LoVo (cell line): ENCODE measurements at regions not wholly inside any gene's neighbourhood (a gene's known extent, or its start where the extent isn't known, plus 50 kb on each side); places are given as distances from the start of the nearest gene placed in this dataset.

Experiments used
- DNase-seq: peaks from one replicate; pipeline ENCODE4 v3.0.0-alpha.2; 2016; ENCODE audit warnings: low spot score

DNA sequence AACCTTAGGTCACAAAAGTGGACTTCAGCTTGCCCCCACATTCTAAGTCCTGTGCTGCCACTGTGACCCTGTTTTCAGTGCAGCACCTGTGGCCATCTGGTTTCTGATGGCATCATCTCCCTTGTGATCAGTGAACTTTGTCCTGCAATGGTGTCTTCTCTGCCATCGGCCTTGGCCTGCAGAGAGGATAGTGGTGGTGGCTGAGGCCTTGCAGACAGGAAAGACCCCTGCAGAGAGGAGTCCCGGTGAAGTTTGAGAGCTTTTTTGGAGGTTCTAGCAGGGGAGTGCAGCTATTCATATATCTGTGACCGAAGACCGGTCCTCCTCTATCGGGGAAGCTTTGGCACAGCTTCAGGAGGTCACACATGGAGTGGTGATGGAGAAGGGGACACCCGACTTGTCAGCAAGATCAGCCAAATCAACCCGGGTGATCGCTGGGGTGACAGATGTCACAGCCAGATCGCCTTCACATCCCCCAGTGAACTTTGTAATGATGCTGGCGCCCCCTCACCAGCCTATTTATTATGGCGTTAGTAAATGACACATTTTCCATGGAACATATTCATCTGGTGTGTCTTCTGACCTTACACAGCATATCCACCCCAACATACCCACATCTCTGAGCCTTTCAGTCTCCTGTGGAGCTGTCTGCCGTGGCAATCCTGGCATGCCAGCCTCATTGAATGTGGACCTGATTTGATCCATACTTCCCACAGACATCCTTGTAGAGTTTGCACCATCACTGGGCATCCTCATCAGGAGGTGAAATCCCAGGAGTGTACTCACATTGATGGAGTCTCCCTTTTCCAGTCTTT is 136.1 kb downstream of the PAPOLA start:
- no peak for DNase-seq

DNA sequence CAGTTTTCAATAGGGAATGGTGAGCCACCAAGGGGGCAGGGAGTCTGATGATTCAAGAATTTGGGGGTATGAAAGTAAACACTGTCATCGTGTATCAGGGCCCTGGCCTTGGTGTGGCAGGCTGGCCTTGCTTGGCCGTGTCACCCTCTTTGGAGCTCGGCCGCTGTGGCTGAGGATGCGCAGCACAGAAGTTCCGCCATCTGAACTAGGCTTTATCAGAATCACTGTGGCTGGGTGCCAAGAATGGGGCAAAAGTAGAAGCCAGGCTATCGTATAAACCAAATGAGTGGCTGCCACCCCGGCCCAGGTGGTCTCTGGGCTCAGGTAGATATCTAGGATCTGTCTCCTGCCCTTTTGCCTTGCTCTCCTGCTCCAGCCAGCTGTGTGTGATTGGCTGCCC is 137.4 kb downstream of the PAPOLA start:
- DNase-seq = no peak

DNA sequence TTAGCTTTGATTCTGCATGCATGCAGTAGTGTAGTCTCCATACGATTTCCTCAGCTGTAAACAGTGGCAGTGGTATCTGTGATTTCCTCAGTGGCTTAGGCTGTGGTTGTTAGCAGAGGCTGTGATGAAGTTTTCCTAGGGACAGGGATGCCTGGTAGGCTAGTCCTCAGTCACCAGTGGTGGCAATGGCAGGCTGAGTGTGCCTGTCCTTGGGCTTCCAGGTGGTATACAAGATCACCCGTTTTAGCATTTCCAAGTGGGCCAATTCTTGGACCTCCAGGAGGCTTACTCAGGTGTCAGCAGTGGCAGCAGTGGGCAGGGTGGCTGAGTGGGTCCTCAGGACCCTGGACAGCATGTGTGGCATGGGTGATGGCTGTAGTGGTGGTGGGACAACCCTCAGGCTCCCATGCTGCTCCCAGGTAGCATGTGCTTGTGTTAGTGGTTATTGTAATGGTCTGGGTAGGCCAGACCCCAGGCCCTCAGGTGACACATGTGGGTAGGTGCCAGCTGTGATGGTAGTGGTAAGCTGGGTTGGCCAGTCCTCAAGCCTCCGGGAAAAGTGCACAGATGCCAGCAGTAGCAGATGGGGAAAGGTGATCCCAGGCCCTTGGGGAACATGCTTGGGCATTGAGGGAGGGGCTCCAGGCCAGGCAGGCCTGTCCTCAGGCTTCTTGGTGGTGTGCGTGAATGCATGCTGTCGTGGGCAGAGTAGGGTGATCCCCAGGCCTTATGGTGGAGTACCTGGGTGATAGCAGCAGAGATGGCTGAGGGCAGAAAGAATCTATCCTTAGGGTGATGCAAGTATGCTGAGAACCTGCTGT is 146.5 kb downstream of the PAPOLA start:
- no peak for DNase-seq

DNA sequence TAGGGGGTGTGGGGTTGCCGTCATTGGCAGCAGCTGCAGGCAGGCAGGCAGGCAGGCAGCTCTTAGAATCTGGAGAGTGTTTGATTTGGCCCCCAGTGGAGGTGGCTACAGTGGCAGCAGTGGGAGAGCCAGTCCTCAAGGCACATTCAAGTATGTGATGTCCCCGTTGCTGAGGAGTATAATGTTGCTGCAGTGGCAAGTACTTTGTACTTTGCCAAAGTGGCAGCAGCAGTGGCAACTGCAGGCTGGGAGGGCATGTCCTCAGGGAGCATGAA is 147.1 kb downstream of the PAPOLA start:
- no peak for DNase-seq

DNA sequence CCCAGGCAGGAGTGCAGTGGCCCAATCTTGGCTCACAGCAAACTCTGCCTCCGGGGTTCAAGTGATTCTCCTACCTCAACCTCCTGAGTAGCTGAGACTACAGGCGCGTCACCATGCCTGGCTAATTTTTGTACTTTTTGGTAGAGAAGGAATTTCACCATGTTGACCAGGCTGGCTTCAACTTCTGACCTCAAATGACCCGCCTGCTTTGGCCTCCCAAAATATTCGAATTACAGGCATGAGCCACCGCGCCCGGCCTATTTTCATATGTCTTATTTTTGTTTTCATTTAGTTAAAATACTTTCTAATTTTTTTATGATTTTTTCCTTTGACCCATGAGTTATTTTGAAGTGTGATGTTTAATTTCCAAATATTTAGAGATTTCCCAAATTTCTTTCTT is 143.6 kb upstream of the VRK1 start:
- DNase-seq = no peak

DNA sequence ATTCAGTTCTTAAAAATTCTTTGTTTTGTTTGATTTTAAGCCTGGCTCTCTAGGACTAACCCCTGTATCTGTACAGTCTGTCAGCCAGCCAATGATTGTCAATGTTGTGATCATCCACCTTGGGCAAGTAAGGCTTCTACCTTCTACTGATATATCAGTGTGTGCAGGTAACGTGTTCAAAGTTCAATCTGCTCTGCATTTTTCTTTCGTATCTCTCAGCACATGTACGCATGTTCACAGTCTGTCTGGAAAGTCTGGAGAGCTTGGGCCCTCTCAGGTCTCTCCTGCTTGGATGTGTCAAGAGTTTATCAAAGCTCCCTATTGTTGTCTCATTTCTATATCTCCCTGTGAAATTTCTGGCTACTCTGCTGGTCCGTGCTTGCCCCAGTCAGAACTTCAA is 138.6 kb upstream of the VRK1 start:
- no peak for DNase-seq

DNA sequence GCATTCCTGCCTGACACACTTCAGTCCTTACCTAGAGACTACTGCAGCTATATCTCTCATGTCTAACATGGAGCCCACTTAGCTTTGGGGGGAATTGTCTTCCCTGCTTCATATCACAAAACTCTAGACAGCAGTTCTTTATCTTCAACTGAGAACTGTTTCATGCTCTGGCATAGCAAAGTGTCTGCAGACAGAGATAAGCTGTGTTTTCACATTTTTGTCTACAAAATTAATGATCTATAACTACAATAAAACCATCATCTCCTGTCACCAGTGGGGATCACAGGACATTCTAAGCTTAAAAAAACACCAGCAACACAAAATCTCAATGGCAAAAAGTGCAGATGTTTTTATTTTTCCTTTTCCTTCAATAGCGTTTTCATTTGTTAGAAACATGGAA is 137.1 kb upstream of the VRK1 start:
- no peak for DNase-seq

DNA sequence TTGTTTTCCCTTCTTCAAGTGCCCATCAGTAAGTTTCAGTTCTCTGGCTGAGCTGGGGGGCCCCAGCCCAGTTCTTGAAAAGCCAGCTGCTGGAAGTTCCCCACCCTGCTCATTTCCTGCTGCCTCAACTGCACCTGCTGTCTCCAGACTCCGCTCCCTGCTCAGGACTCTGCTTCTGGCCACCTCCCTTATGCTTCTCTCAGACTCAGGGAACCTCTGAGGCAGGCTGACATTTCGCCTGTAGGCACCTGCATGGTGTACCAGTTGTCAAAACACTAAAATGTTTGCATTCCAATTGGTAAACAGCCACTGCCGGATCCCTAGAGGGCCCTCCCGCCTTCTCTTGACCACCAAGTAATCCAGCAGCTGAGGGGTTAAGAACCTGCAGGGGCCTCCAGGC is 136.5 kb upstream of the VRK1 start:
- DNase-seq = no peak

DNA sequence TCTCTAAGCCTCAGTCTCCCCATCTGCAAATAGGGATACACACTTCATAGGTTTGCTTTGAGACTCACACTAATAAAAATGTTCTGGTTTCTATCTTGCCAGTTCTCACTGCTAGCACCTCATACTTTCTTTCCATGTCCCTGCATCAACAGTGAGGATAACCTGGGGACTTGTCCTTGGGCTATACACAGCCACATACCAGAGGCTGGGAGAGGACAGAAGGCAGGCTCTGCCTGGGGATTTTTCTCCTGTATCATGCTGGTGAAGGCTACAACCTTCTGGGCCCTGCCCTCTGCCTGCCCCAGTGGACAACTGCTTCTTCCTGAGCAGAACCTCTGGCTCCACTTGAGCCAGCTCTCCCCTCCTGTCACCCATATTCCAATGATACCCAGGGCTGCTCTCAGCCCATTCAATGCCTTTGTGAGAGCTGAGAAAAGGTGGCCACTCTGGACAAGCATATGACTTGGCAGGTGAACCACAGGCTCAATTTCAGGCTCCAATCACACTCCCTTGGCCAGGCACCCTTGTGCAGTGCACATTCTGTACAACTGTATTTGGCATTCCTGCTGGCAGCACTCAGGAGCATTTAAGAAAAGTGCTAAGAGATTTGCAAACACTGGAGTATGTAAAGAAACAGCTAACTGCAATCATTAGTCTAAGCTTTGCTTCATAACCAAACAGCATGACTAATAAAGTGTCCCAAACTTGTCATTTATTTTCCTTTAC is 135.8 kb upstream of the VRK1 start:
- no peak for DNase-seq

DNA sequence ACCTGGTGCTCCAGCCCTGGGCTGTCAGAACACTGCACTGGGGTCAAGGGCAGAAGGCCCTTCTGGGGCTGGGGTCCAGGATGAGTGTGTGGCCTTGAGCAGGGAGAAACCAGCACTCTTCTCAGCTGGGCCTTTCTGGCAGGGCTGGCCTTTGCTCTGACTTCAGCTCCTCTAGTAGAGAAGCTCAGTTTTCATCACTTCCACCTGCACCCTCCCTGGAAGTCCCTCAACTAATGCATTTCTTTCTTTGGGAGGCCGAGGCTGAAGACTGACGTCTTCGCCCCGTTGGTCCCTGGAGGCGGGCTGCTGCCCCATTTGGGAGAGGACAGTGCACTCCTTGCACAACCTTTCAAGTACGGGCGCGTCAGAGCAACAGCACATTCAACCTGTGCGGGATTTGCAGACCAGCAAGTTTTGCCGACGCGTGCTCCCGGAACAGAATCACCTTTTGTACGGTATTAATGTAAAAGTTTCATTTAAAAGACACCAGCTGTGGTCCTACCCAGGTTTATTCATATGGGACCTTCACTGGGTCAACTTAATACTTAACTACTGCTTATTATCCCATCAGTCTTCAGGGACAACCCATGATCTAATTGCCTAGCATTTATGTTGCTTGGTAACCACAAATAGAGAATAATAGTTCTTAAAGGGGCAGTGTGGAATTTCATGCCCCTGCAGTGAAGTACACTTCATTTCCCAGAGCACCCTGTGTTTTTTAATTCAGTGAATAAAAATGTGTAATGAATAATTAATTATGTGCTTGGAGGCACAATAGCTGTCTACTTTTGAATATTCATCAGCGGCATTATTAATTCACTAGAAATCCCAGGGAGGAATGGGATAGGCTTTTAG is 134.8 kb upstream of the VRK1 start:
- DNase-seq = no peak

DNA sequence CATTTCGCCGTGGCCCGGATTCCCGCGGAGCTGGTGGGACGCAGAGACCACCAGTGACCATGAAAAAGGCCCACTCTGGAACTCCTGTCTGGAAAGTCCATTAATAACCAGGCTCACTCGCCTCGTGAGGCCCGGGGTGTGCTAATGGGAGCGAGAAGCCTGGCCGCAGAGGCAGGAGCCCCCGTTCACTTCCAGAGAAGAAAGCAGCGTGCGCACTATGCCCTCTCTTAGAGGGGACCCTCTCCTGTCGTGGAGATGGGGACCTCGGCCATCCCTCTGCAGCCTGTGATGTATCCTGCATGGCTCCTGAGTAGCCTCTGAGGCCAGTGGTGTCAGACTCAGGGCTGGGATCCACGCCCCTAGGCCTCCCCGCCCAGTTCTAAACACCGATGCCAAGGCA is 134.1 kb upstream of the VRK1 start:
- no peak for DNase-seq

DNA sequence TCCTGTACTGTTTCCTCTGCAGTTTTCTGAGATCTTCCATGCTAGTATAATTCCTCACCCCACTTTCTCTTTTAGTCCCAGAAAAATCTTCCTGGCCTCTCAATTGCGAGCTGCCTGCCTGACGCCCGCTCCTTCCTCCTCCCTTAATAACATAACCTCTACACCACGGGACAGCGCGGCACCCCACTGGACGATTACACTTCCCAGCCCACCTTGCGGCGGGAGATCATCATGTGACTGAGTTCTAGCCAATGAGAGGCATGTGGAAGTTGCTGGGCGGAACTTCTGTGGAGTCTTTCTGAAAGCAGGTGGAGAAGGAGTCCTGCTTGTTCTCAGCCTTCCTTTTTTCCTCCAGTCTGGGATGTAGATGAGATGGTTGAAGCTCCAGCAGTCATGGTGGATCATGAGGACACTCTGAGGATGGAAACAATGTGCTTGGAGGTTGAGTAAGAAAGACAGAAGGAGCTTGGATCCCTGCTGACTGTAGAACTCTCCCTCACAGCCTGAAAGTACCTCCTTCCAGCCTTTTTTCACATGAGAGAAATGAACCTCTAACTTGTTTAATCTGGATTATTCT is 133.6 kb upstream of the VRK1 start:
- no peak for DNase-seq

DNA sequence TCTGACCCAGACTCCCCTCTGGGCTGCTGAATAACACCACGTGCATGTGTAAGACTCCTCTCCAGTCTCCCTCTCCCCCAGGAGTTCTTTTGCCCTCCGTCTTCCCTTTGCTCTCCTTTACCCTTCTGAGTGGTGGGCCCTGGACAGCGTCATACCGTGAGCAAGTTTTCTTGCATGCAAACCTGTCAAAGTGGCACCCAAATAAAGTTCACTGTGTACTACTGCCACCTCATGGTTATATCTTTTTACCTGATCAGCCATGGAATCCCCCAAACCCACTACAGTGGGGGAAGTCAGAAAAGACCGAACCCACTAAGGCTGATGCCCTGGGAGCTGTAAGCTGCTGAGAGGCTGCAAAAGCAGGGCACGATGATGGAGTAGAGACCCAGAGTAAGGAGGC is 131.1 kb upstream of the VRK1 start:
- DNase-seq = no peak

DNA sequence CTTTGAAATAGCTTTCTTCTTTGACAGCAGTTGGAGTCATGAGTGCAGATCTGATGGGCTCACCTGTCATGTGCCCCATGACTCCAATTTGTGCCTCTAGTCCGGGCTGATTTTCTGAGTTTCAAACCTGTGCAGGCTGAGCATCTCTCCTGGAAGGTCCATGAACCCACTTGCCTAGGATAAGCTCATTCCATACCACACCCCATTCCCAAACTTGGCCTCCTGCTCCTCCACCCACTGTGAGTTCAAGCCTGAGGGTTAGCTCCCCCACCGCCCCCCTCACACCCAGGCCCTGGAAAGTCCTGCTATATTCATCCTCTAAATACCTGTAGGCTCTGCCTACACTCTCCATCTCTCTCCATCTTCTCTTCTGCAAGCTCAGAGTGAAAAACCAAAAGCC is 126.8 kb upstream of the VRK1 start:
- no peak for DNase-seq

DNA sequence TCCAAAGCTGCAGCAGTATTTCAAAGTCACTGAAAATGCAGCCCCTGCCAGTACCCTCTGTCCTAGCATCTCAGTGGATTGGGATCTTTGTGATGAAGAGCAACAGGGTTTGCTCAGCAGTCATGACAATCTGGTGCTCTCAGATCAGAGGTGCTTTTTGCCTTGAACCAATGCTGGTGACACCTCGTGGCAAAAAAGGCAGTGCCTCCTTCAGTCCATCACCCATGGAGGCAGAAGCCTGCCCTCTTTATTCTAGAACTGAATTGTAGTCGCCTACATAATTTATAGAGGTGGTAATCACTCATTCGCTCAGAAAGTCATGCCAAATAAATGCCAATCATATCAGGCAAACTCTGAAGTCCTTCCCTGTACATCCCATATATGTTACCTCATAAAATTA is 126.0 kb upstream of the VRK1 start:
- DNase-seq = no peak

DNA sequence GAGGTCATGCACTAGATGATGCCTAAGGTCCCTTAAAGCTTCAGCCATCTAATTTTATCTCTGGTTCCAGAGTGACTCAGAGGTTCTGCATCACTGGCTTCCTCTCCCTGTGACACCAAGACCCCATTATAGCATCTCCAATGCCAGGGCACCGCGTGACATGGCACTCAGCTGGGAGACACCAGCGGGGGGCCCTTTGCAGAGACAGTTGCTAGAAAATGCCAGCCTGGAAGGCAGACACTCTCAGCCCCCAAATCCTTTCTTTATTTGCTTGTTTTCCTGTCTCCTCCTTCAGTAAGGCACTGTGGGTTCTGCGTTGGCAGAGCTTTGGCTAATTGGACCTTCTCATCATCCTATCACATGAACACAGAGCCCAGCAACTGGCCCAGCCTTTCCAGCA is 123.5 kb upstream of the VRK1 start:
- no peak for DNase-seq

DNA sequence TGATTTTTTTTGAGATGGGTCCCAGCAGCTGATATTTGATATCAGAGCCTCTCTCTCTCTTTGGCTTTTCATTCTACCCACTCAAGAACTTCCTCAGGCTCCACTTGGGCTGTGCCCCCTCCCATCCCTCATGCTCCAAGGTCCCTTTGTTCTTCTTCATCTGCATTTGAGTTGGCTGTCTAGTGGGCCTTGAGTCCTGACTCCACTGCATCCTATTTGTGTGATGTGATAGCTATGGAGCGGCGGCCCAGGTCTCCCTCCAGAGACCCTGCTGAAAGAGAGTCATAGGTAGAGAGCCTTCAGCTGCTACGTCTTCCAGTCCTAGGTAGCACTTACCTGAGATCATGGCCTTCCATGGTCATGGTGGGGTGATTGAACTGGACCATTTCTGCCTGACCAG is 123.1 kb upstream of the VRK1 start:
- no peak for DNase-seq

DNA sequence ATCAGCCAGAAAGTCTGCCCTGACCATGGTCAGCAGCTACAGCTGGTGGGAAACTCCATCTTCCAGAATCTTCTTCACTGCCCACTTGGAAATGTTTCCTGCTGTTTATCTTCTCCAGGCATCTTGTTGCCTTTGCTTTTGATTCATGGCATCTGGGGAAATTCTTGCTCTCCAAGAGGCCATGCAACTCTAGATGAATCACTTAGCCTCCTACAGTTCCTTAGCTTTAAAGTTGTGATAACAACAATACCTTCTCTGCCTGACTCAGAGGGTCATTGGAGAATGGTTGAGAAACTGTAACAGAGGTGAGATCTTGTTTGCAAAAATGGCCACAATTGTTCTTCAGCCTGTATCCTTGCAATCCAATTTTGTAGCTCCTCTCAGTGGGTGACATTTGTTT is 121.0 kb upstream of the VRK1 start:
- no peak for DNase-seq

DNA sequence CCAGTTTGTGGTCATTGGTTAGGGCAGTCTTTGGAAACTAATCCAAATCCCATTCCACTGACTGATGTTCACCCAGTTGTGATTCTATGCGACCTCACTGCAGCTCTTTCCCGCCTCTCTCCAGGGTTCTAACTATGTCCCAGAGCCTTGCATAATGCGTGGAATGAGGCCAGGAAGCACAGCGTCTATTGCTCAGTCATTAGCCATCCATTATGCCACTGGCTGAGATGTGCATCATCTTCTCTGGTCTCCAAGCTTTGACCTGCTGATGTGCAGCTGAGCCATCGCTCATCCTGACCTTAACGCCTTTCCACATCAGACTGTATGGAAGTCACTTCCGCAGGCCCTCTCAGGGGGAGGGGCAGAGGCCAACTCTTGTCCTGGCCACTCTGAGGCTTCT is 115.4 kb upstream of the VRK1 start:
- DNase-seq = no peak

DNA sequence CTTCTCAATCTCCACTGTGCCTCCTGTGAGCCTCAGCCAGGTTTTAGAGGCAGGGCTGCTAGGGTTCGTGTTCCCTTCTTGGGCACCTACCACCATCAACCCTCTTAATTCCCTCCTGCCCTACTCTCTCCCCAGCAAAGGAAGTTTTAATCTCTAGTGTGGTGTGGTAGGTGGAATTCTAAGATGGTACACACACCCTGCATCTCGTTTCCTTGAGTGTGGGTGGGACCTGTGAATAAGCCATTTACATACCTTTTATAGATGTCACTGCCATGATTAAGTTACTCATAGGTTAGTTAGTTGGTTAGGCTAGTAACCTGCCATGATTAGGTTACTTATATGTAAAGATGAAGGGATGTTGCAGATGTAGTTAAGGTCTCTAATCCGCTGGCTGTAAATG is 114.8 kb upstream of the VRK1 start:
- no peak for DNase-seq

DNA sequence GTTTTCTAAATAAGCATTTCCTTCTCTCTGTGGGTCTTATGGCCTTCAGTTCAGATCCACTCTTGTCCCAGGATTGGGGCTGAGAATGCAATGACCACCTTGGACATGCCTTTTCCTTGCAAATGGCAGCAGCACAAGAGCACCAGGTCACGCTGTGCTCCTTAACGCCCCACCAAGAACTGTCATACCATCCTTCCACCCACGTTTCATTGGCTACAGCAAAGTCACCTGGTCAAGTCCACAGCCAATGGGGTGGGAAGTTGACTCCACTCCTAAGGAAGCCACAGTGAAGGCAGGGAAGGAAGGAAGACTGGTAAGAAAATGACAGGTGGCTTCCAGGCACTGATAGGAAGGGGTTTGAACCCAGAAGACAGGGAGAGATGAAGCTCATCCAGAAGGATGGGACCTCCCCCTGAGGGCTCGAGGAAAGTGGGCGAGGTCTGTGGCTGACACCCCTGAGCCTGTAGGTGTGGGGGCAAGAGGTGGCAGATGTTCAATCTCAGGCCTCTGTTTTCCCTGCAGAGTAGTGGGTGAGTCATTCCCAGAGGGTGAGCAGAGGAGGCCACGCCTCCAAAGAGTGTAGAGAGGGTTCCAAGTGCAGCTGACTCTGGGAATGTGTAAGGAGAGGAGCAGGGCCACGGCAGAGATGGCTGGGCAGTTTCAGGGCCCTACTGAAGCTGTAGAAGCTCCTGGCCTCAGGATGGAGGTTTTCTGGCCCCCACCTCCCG is 113.5 kb upstream of the VRK1 start:
- no peak for DNase-seq
